ENCODE measurements at regions not wholly inside any gene's neighbourhood (a gene's known extent, or its start where the extent isn't known, plus 50 kb on each side); places are given as distances from the start of the nearest gene placed in this dataset.

GRCh38 chr7:42479816-42480633, 243.0 kb upstream of the GLI3 start:
- no peak for DNase-seq

- DNase-seq = no peak
Measured at GRCh38 chr7:42479452-42479815, 242.4 kb upstream of the GLI3 start.

GRCh38 chr7:42478717-42479116, 241.7 kb upstream of the GLI3 start:
- DNase-seq = no peak

GRCh38 chr7:42476255-42476654, 239.2 kb upstream of the GLI3 start:
- no peak for DNase-seq

GRCh38 chr7:42475082-42475481, 238.1 kb upstream of the GLI3 start:
- DNase-seq = no peak

GRCh38 chr7:42473099-42473498, 236.1 kb upstream of the GLI3 start:
- DNase-seq = no peak

- no peak for DNase-seq
Measured at GRCh38 chr7:42471573-42472174, 234.7 kb upstream of the GLI3 start.

- DNase-seq = no peak
Measured at GRCh38 chr7:42469341-42469740, 232.3 kb upstream of the GLI3 start.

GRCh38 chr7:42468471-42468870, 231.5 kb upstream of the GLI3 start:
- no peak for DNase-seq

- DNase-seq = no peak
Measured at GRCh38 chr7:42461537-42461936, 224.5 kb upstream of the GLI3 start.

GRCh38 chr7:42460933-42461332, 223.9 kb upstream of the GLI3 start:
- no peak for DNase-seq

GRCh38 chr7:42460148-42460547, 223.1 kb upstream of the GLI3 start:
- no peak for DNase-seq

- DNase-seq = no peak
Measured at GRCh38 chr7:42457663-42458062, 220.7 kb upstream of the GLI3 start.

GRCh38 chr7:42456756-42457276, 219.8 kb upstream of the GLI3 start:
- no peak for DNase-seq

GRCh38 chr7:42456267-42456666, 219.3 kb upstream of the GLI3 start:
- DNase-seq = no peak

GRCh38 chr7:42453931-42454361, 216.9 kb upstream of the GLI3 start:
- DNase-seq = no peak

GRCh38 chr7:42452356-42452755, 215.3 kb upstream of the GLI3 start:
- no peak for DNase-seq

GRCh38 chr7:42449431-42449830, 212.4 kb upstream of the GLI3 start:
- DNase-seq = no peak

- no peak for DNase-seq
Measured at GRCh38 chr7:42448901-42449300, 211.9 kb upstream of the GLI3 start.

- no peak for DNase-seq
Measured at GRCh38 chr7:42445691-42446090, 208.7 kb upstream of the GLI3 start.

- no peak for DNase-seq
Measured at GRCh38 chr7:42440951-42441350, 203.9 kb upstream of the GLI3 start.

GRCh38 chr7:42432644-42433043, 195.6 kb upstream of the GLI3 start:
- DNase-seq = no peak

- DNase-seq = no peak
Measured at GRCh38 chr7:42431873-42432272, 194.9 kb upstream of the GLI3 start.

GRCh38 chr7:42429339-42429738, 192.3 kb upstream of the GLI3 start:
- no peak for DNase-seq

- no peak for DNase-seq
Measured at GRCh38 chr7:42426163-42426562, 189.2 kb upstream of the GLI3 start.
